GM19468 (cell line): ENCODE measurements at regions not wholly inside any gene's neighbourhood (a gene's known extent, or its start where the extent isn't known, plus 50 kb on each side); places are given as distances from the start of the nearest gene placed in this dataset.
"Not testable (repeated sequence)": the region's sequence is repeated elsewhere in the genome, so short reads cannot be mapped to it uniquely, and the experiment has no call there.

Experiments used
- ATAC-seq: cut with Tn5 transposase; IDR thresholded peaks from one replicate; pipeline ENCODE4 v1.9.1; 2021; ENCODE audit warnings: mild to moderate bottlenecking, moderate library complexity, moderate number of reproducible peaks; ENCODE audit not compliant: unreplicated experiment; ENCODE audit errors: extremely low read depth

DNA sequence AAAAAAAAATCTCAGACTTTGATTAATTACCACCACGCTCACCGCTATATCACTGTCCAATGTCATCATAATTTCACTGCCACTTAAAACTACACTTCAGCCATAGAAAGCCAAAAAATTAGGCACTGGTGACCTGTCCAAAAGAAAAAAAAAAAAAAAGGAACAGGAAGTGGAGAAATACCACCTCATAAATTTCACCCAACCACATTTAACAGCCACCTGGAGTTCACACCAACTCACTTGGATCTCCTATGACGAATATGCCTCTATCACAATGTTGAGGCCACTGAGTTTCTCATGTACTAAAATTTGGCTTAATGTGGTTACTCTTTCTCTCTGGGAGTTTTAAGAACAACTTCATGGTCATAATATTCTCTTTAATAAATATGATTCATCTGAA is 237.5 kb upstream of the RSPO3 start:
- no peak for ATAC-seq

GRCh38 chr6:126886106-126886505 is 232.4 kb upstream of the RSPO3 start:
- no peak for ATAC-seq

DNA sequence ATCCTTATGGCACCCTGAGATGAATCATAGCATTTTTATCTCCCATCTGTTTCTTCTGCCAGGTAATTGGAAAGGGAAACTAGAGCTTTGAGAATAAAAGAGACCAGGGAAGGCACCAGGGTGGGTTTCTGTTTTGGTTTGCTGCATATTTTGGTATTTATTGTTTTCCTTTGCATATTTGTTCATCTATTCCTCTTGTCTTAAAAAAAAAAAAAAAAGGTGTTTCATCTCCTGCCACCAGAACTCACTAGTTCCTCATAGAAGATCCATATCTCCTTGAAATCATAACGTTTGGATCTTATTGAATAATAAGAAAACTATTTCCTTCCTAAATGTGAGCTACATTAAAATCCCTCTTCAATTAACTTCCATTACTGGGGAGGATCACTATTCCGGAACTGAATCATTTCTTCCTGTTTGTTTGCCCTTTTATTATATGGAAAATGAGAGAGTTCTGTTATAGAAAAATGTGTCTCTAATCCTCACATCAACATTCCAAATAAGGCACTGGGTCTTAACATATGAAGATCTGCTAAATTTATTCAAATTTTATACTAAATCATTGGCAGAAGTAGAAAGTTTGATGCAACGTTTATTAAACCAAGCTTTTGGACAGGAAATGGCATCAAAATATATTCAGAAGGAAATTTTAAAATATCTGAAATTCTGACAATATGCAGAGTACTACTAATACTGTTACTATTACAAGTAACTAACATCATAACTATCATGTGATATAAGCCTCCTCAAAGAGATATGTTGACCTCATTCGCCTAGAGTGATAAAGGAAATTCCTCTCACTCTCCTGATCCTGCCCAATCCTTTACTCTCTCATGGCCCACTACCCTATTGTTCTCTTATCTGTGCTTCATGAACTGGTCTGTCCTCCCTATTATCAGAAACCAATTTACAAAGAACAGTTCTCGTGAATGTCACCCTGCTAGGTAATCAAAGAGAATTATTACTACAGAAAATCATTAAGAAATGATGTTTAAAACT is 229.4 kb upstream of the RSPO3 start:
- no peak for ATAC-seq

DNA sequence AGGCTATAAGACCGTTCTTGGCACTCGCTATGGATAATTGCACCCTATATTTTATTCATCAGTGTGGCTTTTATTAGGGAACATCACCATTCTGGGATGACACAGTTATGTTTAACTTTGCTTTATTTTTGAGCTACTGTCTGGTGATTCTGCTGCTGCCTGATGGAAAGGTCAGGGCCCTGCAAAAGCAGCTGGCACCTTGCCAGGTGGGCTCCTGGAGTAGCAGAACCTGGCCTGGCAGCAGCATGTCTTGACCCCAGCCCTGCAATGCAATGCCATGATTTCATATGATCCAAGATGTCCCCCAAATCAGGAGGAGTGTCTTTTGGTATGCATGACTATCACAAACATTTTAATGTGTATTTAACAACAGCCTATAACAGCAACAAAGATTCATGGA is 228.4 kb upstream of the RSPO3 start:
- no peak for ATAC-seq

DNA sequence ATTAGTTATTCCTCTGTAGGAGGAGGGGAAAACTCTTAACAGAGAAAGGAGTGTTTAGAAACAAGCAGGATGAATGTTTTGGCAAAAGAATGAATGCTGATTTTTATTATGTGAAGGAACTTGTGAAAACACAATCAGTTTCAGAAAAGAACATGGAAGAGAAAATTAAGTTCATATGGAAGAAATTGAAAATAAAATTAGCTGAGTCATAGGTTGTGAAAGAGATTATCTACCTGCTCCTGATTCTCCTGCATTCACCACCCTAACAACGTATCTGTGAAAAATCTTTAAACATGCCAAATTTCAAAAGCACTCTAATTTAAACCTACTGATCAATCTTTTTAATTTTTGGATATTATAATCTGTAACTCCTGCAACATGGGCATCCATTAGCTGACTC is 227.3 kb upstream of the RSPO3 start:
- ATAC-seq: no peak

GRCh38 chr6:126892869-126893268 is 225.6 kb upstream of the RSPO3 start:
- not testable (repeated sequence) for ATAC-seq

GRCh38 chr6:126897758-126898157 is 220.7 kb upstream of the RSPO3 start:
- ATAC-seq: no peak

- ATAC-seq: no peak
Measured at GRCh38 chr6:126904176-126904575, 214.3 kb upstream of the RSPO3 start.

DNA sequence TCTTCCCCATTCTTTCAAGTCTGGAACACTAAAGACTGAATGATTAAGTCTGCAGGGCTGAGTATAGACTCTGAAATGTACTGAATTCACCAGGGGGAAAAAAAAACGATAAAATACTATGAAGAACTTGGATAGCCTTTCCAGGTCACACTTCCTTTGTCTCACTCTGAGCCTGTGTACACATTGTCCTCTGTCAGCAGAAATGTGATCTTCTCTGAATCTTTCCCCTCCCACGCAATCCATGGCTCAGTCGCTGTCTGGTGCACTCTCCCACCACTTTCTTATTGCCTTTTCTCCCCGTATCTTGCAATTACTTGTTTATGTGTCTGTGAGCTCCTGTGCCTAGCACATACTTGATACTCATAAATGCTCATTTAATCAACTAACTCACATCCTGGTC is 212.6 kb upstream of the RSPO3 start:
- no peak for ATAC-seq

DNA sequence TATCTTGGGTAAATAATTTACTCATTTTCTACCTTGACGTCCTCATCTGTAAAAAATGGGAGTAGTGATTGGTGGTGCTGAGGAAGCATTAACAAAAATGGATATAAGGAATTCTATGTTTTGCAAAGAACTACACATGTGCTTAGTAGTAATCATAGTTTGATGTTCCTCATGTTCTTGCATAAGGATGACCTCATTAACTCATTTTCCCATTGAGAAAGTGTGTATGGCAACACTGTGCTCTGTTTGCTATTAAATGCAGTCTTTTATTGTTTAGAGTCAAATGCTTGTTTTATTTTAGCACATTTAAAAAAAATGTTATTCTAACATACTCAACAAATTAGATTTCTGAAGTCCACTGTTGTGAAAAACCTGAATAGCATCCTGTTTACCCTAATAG is 211.2 kb upstream of the RSPO3 start:
- no peak for ATAC-seq

- no peak for ATAC-seq
Measured at GRCh38 chr6:126907996-126908395, 210.5 kb upstream of the RSPO3 start.

DNA sequence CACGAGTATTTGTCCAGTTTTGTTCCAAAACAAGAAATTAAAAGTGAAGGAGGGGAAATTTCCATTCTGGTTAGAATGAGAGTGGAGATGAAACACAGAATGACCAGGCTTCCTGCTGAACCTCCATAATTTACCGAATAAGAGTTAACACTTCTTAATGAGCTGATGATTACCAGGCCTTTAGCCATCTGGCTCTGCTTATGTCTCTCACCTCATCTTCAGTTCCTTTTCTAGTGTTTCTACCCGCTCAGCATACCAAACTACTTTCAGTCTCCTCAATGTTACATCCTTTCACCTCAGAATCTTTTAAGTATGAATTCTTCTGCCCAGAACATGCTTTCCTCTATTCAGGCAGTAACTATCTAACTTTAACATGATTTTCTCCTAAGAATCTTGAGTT is 209.0 kb upstream of the RSPO3 start:
- no peak for ATAC-seq

DNA sequence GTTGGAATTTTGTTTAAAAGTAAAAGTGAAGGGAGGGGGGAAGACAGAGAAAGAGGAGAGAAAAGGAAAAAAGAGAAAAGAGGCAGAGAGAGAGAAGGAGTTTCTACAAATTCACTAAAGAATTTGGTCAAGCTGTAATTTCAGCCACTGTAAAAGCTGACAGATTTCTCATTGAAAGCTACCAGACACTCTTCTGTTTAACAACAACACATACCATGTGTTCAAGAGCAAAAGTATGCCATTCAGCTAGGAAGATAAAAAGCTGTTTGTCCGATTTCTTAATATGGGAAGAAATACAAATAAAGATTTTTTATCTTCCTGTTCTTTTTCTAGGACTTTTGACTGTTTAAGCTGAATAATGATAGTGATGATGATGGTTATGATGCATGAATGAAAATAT is 204.8 kb upstream of the RSPO3 start:
- no peak for ATAC-seq

DNA sequence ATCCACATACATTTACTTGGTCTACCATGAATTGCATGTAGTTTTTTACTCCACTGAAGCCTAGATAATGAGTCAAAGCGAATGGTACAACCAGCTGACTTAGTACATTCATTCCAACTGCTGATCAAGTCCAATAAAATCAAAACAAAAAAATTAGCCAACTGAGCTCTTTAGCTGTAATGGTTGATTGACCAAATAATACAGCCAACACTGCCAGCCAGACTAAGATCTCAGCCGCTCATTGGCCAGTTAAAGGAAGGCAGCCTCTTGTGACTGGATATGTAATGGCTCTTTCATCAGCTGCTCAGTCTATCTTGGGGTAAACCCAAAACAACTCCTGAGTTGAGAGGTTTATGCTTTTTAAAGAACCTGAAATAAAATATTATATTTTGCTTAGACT is 204.3 kb upstream of the RSPO3 start:
- no peak for ATAC-seq

GRCh38 chr6:126914801-126915200 is 203.7 kb upstream of the RSPO3 start:
- no peak for ATAC-seq

DNA sequence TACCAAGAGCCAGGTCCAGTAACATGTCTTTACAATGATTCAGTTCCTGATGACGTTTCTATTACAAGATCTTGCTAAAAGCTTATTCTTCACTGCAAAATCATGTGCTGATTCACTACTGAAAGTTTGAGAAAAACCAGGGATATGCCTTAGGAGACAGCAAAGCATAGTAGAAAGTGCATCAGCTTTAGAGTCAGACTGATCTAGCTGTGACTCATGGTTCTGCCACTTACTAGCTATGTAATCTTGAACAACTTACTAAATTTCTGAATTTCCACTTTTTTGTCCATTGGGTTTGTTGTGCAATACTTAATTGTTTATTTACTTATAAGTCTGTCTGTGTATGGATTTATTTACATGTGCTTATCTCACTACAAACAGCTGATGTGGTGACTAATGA is 198.5 kb upstream of the RSPO3 start:
- no peak for ATAC-seq

- ATAC-seq: no peak
Measured at GRCh38 chr6:126923807-126924206, 194.7 kb upstream of the RSPO3 start.

DNA sequence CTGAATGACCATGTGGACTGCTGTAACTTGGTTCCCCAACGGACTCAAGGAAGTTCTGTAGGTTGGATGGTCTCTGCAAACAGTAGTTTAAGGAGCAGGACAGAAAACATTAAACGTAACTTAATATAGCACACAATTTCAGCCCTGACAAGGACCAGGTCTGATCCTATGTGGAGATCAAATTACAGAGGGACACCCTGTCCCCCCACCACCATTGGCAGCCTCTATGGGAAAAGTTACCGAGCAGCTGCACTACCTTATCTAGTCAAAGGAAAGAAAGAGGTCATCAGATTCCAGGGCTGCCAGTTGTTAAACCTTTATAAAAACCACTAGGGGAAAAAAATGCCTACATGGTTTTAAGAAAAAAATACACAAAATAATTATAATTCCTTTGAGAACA is 191.5 kb upstream of the RSPO3 start:
- ATAC-seq: no peak

DNA sequence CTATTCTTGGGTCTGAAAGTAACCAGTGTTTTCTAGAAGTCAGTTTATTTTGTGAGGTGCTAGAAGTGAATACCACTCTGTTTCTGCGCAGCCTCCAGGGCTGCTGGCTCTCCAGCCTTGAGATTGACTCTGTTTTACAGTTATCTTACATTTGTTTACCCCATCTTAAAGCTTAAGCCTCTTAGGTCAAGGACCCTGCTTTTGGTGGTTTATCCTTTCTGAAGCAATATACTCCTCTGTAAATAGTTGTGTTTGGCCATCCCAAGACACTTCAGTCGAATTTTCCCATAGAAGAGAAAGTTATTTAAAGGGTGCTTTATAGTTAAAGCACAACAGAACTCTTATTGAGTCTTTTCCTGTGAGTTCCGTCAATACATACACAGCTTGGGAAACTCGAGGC is 190.6 kb upstream of the RSPO3 start:
- ATAC-seq: no peak

DNA sequence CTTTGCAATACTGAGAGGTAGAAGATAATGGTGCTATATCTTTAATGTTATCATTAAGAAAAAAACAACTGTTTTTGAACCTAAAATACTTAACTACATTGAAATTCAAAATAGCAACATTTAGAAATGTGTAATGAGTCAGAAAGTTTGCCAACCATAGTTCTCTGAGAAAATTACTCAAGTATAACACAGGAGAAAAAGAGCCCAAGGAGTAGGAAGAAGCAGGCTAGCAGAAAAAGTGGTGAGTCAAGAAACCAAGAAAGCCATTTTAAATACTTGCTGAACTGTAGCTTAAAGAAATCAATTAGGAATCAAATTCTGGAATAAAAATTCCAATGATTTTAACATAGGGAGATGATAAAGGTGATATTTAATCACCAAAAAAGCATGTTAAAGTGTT is 181.0 kb upstream of the RSPO3 start:
- no peak for ATAC-seq

DNA sequence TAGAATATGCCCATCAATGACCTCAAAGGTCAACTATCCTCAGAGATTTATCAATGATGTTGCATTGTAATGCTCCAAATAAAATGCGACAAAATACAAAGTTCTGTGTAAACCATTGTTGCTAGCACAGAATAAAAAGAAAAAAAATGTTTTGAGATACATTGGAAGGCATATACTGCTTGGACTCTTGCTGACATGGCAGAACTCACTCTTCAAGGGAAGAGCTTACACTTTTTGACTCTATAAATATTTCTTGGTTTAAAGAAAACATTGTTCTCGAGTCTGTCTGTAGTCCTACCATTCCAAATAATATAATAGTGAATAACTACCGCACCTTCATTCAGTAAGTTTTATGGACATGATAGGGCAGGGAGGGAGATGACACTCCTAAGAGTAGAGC is 178.7 kb upstream of the RSPO3 start:
- ATAC-seq: no peak

DNA sequence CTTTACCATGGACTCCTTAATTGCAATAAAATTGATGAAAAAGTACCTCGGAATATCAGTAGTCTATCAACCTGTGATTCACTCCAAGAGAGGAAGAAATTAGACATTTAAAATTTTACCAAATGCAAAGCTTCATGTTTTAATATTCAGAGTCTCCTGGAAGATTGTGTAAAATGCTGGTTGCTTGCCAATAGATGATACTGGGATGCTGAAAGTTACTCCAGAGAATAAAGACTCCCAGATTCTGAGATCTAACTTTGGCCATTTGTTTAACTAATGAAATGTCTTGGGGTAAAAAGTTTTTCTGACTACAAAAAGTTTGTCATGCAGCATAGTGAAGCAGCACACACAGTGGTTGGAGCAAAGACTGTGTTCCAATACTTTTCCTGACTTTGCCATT is 176.7 kb upstream of the RSPO3 start:
- no peak for ATAC-seq
